GM12873 (cell line): ENCODE measurements at regions not wholly inside any gene's neighbourhood (a gene's known extent, or its start where the extent isn't known, plus 50 kb on each side); places are given as distances from the start of the nearest gene placed in this dataset.

Experiments used
- TF ChIP-seq, protein P1 (sequence below): IDR thresholded peaks from 2 replicates; pipeline ENCODE4 v1.5.1; 2012; ENCODE audit warnings: low read depth, mild to moderate bottlenecking, moderate library complexity, low read length, control low read depth; ENCODE audit not compliant: insufficient read depth; ENCODE audit errors: missing control alignments

DNA sequence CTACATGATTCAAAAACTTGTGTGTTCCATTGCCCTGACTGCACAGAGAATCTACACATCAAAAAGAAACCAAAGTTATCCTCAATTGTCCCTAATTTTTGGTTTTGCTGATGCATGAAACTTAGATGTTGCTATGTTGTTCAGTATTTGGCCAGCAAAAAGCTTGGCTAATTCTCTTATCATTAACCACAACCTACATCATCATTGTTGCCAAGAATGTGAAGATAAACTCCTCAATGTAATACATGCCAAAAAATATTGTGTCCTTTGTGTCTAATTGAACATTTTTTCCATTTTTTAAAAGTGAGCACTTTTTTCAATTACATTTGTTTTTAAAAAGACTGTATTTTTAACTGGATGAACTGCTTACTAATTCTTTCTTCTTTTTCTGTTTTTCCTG lies 268.0 kb upstream of the SEMA3D start:
- TF ChIP-seq, protein P1, sequence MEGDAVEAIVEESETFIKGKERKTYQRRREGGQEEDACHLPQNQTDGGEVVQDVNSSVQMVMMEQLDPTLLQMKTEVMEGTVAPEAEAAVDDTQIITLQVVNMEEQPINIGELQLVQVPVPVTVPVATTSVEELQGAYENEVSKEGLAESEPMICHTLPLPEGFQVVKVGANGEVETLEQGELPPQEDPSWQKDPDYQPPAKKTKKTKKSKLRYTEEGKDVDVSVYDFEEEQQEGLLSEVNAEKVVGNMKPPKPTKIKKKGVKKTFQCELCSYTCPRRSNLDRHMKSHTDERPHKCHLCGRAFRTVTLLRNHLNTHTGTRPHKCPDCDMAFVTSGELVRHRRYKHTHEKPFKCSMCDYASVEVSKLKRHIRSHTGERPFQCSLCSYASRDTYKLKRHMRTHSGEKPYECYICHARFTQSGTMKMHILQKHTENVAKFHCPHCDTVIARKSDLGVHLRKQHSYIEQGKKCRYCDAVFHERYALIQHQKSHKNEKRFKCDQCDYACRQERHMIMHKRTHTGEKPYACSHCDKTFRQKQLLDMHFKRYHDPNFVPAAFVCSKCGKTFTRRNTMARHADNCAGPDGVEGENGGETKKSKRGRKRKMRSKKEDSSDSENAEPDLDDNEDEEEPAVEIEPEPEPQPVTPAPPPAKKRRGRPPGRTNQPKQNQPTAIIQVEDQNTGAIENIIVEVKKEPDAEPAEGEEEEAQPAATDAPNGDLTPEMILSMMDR, result no peak

DNA sequence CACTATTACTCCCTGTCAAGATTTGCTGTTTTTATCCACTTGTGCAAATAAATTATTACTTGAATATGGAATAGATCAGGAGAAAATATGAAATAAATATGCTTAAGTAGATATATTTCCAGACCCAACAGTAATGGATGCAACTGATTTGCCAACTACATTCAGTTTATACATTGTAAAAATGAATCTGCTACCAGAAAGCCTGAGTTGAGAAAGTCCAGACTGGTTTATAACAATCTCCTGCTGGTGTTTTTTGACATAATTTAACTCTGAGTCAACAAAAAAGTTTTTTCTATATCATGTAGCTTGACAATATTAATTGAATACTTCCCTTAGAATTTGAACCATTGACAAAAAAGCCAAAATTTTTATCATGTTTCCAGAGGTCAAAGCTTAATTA lies 265.8 kb upstream of the SEMA3D start:
- TF ChIP-seq, protein P1, result no peak

DNA sequence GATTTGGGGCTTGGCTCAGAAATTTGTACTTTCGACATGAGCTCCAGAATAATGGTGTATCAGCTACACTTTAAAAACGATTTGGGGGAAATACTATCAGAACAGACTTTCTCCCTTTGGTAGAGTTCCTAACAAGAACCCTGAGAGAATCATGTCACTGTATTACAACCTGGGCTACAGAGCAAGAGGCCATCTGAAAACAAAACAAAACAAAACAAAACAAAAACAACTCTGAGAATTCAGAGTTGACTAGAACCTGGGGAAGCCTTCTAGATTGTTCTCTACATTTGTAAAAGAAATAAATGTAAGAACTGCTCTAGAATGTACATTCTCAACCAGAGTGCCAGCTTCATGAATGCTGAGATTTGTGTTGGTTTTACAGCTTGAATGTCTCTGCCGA lies 262.6 kb upstream of the SEMA3D start:
- TF ChIP-seq, protein P1, result no peak

DNA sequence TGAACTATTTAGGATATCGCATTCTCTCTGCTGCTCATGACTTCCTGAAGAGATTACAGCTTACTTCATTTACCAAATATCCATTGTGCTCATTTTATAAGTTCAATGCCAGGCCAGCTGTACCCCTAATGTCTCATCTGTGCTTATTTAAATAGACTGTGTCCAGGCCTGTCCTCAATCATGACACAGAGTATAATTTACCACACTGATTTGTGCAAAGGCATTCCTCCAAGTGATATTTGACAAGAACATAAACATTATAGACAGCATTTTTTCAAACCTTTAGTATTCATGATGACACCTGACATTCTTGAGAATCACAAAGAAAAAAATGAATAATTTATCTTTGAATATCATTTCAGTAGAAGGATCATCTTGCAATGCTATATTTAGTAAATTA lies 260.1 kb upstream of the SEMA3D start:
- TF ChIP-seq, protein P1, result no peak

DNA sequence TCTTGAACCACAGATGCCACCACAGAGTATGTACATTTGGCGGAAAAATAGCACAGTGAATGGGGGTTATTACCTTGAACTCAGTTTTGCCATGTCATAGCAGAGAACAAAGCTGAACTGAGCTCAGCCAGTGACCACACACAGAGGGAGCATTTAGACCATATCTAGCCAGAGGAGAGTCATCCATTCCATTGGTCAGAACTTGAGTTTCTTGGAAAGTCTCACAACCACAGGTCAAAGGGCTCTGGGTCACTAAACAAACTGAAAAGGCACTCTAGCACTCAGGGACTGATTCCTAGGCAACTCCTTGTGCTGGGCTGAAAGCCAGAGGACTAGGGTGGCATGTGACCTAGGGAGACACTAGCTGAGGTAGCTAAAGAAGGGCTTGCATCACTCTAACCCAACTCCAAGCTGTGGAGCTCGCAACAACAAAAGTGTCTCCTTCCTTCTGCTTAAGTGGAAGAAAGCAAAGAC lies 239.7 kb upstream of the SEMA3D start:
- TF ChIP-seq, protein P1, result no peak

DNA sequence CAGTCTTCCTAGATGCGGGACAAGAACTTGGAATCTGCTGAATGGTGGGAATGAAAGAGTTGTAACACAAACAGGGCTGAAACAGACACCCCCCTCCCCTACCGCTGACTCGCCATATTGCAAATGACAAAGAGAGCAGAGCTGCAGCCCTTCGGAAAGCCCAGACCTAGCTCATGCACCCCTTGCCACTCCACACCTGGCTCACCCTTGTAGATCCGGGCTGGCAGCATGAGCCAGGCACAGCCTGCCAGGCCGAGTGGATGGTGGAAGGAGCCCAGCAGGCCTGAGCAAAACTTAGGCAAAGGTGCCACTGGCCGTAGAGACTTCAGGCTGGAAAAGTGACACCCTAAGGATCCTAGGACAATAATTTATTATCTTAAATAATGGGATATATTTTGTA lies 237.4 kb upstream of the SEMA3D start:
- TF ChIP-seq, protein P1, result no peak

DNA sequence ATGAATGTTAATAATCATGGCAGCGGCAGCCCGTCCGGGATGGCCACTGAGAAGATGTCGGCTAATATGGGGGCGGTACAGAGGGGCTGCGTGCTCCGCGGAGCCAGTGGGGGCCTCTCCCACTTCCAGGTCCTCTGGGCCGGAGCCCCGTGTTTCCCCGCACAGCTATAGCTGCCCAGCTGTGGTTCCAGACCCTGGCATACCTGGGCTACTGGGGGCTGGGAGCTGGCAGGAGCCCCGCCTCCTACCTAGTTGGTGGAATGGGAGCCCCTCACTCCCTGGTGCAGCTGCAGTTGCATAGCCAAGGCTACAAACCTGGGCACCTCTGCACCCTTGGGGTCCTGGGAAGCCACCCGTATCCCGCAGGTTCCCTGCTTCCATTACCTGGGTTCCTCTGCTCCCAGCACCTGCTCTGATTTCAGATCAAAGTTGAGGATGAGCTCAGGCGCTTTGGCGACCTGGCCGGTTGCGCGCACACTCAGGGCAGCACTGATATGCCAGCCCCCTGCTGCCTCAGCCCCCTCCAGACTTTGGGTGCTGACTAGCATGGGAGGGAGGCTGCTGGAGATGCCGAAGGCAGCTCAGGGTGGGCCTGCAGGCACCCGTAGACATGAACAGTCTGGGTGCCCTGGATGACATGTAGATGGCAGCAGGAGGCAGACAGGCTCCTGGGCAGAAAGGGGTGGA lies 236.5 kb upstream of the SEMA3D start:
- TF ChIP-seq, protein P1, result no peak

DNA sequence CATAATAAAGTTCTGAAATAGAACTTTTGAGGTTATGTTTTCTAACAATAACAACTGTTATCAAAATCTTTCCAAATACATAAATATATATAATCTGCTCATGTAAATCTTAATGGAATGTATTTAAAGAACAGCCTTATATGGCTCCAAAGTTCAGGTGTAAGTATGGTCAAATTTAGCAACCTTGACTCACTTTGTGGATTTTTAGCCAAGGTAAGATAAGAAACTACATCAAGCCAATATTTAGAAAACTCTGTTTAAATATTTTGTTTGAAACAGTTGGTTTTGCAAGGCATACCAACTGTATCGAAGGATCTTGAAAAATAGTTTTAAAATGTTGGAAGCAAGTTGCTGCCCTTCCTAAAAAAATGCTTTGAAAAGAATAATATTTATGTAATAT lies 228.9 kb upstream of the SEMA3D start:
- TF ChIP-seq, protein P1, result no peak
